HEK293 (cell line): ENCODE measurements at regions not wholly inside any gene's neighbourhood (a gene's known extent, or its start where the extent isn't known, plus 50 kb on each side); places are given as distances from the start of the nearest gene placed in this dataset.
"Not testable (repeated sequence)": the region's sequence is repeated elsewhere in the genome, so short reads cannot be mapped to it uniquely, and the experiment has no call there.

ENCODE experiments used
- CTCF ChIA-PET: fragments of 350-600 bp; formaldehyde crosslinking; extraction: SDS; loops from one replicate; lab custom pipeline; 2021; ENCODE audit warnings: antibody characterized with exemption; lab: Yijun Ruan, JAX
- POLR2A ChIA-PET: fragments of 300-600 bp; formaldehyde crosslinking; extraction: SDS; loops from one replicate; lab custom pipeline; 2020; ENCODE audit warnings: antibody characterized with exemption, inconsistent platforms; lab: Yijun Ruan, JAX
- H3K27ac ChIP-seq: fragments of 200-500 bp; sonication (Bioruptor generic); 2 replicates; pipeline ENCODE4 v1.5.1; 2014; ENCODE audit warnings: low read depth, low read length, control low read depth, inconsistent platforms; ENCODE audit errors: extremely low read depth
- H3K36me3 ChIP-seq, 2 experiments: fragments of 200-500 bp in 1 of 2; sonication (Bioruptor generic) in 1 of 2; 1 replicate in 1 of 2; 2 replicates in 1 of 2; pipeline ENCODE4 v1.5.1; 2014 to 2017; ENCODE audit warnings: inconsistent platforms in 2 of 2, low read length in 2 of 2; ENCODE audit not compliant: control insufficient read depth in 2 of 2, insufficient read depth in 1 of 2
- H3K4me1 ChIP-seq: fragments of 200-500 bp; sonication (Bioruptor generic); 2 replicates; pipeline ENCODE4 v1.5.1; 2014; ENCODE audit warnings: mild to moderate bottlenecking, low read length, inconsistent platforms; ENCODE audit not compliant: control insufficient read depth, insufficient read depth
- H3K4me3 ChIP-seq: 2 replicates; pipeline ENCODE4 v1.5.1; 2011; ENCODE audit warnings: low read depth, mild to moderate bottlenecking, control low read depth, low read length, moderate library complexity
- H3K9me3 ChIP-seq: fragments of 200-500 bp; sonication (Bioruptor generic); 2 replicates; pipeline ENCODE4 v1.5.1; 2014; ENCODE audit warnings: low read depth, low read length, inconsistent platforms; ENCODE audit not compliant: control insufficient read depth, insufficient read depth
- HOXA7 ChIP-seq: sonication (generic); formaldehyde crosslinking; IDR thresholded peaks from 2 replicates; pipeline ENCODE4 v1.8.1; 2022; ENCODE audit warnings: missing genetic modification reagents, borderline replicate concordance
- KLF1 ChIP-seq: fragments of 450-650 bp; formaldehyde crosslinking; IDR thresholded peaks from 2 replicates; pipeline ENCODE4 v1.5.1; 2016; ENCODE audit warnings: missing biosample characterization, missing genetic modification characterization
- MYNN ChIP-seq: fragments of 450-650 bp; formaldehyde crosslinking; IDR thresholded peaks from 2 replicates; pipeline ENCODE4 v1.5.1; 2016; ENCODE audit warnings: missing biosample characterization, missing genetic modification characterization, borderline replicate concordance
- SP2 ChIP-seq: fragments of 450-650 bp; formaldehyde crosslinking; IDR thresholded peaks from 2 replicates; pipeline ENCODE4 v1.5.1; 2016; ENCODE audit warnings: missing biosample characterization, missing genetic modification characterization
- ZBTB8A ChIP-seq: fragments of 450-650 bp; formaldehyde crosslinking; IDR thresholded peaks from 2 replicates; pipeline ENCODE4 v1.5.1; 2016; ENCODE audit warnings: missing biosample characterization, missing genetic modification characterization
- ZEB2 ChIP-seq: fragments of 450-650 bp; formaldehyde crosslinking; IDR thresholded peaks from 2 replicates; pipeline ENCODE4 v1.5.1; 2016; ENCODE audit warnings: missing biosample characterization, missing genetic modification characterization
- ZNF184 ChIP-seq: fragments of 450-650 bp; IDR thresholded peaks from 2 replicates; pipeline ENCODE4 v1.5.1; 2018; ENCODE audit warnings: missing biosample characterization, mild to moderate bottlenecking, missing genetic modification characterization
- ZNF302 ChIP-seq: fragments of 450-650 bp; formaldehyde crosslinking; IDR thresholded peaks from 2 replicates; pipeline ENCODE4 v1.5.1; 2016; ENCODE audit warnings: missing biosample characterization, missing genetic modification characterization, low read depth
- ZNF354C ChIP-seq: fragments of 450-650 bp; formaldehyde crosslinking; IDR thresholded peaks from 2 replicates; pipeline ENCODE4 v1.5.1; 2016; ENCODE audit warnings: missing biosample characterization, missing genetic modification characterization, low read depth, borderline replicate concordance
- ZNF621 ChIP-seq: fragments of 450-650 bp; formaldehyde crosslinking; IDR thresholded peaks from 2 replicates; pipeline ENCODE4 v1.5.1; 2017; ENCODE audit warnings: missing biosample characterization, missing genetic modification characterization
- ZNF624 ChIP-seq: fragments of 450-650 bp; formaldehyde crosslinking; IDR thresholded peaks from 2 replicates; pipeline ENCODE4 v1.5.1; 2017; ENCODE audit warnings: missing biosample characterization, missing genetic modification characterization
- ZNF701 ChIP-seq: fragments of 450-650 bp; formaldehyde crosslinking; IDR thresholded peaks from 2 replicates; pipeline ENCODE4 v1.5.1; 2016; ENCODE audit warnings: missing biosample characterization, missing genetic modification characterization
- ZNF785 ChIP-seq: fragments of 450-650 bp; formaldehyde crosslinking; IDR thresholded peaks from 2 replicates; pipeline ENCODE4 v1.5.1; 2016; ENCODE audit warnings: missing biosample characterization, missing genetic modification characterization
- ZXDB ChIP-seq: fragments of 450-650 bp; formaldehyde crosslinking; IDR thresholded peaks from 2 replicates; pipeline ENCODE4 v1.5.1; 2016; ENCODE audit warnings: missing biosample characterization, missing genetic modification characterization
- TF ChIP-seq, protein P1 (sequence below): fragments of 450-650 bp; IDR thresholded peaks from 2 replicates; pipeline ENCODE4 v1.5.1; 2018; ENCODE audit warnings: missing biosample characterization, mild to moderate bottlenecking, missing genetic modification characterization
- TF ChIP-seq, protein P2 (sequence below): fragments of 450-650 bp; formaldehyde crosslinking; IDR thresholded peaks from 2 replicates; pipeline ENCODE4 v1.5.1; 2016; ENCODE audit warnings: missing biosample characterization, missing genetic modification characterization, low read depth
- TF ChIP-seq, protein P3 (sequence below): fragments of 450-650 bp; formaldehyde crosslinking; optimal IDR thresholded peaks from 2 replicates; pipeline ENCODE3; 2016; ENCODE audit warnings: missing biosample characterization, mild to moderate bottlenecking, missing genetic modification characterization
- TF ChIP-seq, protein P4 (sequence below): fragments of 450-650 bp; formaldehyde crosslinking; IDR thresholded peaks from 2 replicates; pipeline ENCODE4 v1.5.1; 2017; ENCODE audit warnings: missing biosample characterization, missing genetic modification characterization
- TF ChIP-seq, protein P5 (sequence below): fragments of 450-650 bp; formaldehyde crosslinking; IDR thresholded peaks from 2 replicates; pipeline ENCODE4 v1.5.1; 2017; ENCODE audit warnings: missing biosample characterization, missing genetic modification characterization

DNA sequence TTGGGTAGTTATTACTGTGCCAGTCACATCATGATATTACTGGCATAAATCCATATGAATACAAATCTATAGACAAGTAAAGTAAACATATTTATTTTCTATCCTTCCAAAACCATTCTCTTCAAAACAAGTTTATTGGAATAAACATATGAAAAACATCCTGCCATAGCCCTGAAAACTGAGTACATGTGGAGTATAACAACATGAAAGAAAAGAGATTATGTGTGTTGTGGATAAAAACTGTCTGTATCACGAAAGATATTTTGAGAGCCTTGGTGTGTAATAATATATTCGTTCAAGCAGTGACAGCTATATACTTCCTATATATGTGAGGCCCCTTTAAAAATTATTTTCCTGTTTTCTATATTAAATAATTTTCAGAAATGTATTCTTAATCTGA, 1742.2 kb downstream of the ARAP2 start:
- Histone ChIP-seq H3K4me1 (no peaks in the 10 kb centered on the region), H3K27ac (no peak overlapping the region), H3K4me3 (no peak overlapping the region), H3K9me3 (no peaks in the 10 kb centered on the region)
- POLR2A ChIA-PET = no interaction called here
- TF ChIP-seq ZXDB (tag by site-specific recombination) = no peak
- TF ChIP-seq, protein P1, sequence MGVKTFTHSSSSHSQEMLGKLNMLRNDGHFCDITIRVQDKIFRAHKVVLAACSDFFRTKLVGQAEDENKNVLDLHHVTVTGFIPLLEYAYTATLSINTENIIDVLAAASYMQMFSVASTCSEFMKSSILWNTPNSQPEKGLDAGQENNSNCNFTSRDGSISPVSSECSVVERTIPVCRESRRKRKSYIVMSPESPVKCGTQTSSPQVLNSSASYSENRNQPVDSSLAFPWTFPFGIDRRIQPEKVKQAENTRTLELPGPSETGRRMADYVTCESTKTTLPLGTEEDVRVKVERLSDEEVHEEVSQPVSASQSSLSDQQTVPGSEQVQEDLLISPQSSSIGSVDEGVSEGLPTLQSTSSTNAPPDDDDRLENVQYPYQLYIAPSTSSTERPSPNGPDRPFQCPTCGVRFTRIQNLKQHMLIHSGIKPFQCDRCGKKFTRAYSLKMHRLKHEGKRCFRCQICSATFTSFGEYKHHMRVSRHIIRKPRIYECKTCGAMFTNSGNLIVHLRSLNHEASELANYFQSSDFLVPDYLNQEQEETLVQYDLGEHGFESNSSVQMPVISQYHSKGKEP (tag by site-specific recombination) = no peak
- no peak for TF ChIP-seq ZNF354C (tag by site-specific recombination)
- TF ChIP-seq ZNF701 = no peak
- TF ChIP-seq ZNF624 (tag by site-specific recombination) = no peak
- no peak for TF ChIP-seq ZNF302 (tag by site-specific recombination)
- TF ChIP-seq ZNF184 (tag by site-specific recombination) = no peak
- TF ChIP-seq ZEB2 (tag by site-specific recombination) = no peak
- TF ChIP-seq, all 188 proteins: peak for 0
- H3K36me3 ChIP-seq = no peaks in the 10 kb centered on the region
- CTCF ChIA-PET = no interaction called here

DNA sequence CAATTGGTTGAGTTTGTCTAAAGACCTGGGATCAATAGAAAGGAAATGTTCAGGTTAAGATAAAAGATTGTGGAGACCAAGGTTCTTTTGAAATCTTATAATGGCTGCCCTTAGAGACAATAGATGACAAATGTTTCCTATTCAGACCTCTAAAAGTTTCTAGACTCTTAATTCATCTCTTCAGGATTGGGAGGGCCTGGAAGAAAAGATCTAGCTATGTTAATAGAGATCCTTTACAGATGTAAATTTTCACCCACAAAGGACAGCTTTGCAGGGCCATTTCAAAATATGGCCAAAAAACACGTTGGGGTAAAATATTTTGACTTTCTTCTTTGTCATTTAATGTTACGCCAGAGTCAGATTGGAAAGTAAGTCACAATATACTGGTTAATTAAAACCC, 1739.6 kb downstream of the ARAP2 start:
- H3K4me1 ChIP-seq, CTCF ChIA-PET, H3K4me3 ChIP-seq, H3K9me3 ChIP-seq, H3K27ac ChIP-seq, H3K36me3 ChIP-seq, POLR2A ChIA-PET: not testable (repeated sequence)

DNA sequence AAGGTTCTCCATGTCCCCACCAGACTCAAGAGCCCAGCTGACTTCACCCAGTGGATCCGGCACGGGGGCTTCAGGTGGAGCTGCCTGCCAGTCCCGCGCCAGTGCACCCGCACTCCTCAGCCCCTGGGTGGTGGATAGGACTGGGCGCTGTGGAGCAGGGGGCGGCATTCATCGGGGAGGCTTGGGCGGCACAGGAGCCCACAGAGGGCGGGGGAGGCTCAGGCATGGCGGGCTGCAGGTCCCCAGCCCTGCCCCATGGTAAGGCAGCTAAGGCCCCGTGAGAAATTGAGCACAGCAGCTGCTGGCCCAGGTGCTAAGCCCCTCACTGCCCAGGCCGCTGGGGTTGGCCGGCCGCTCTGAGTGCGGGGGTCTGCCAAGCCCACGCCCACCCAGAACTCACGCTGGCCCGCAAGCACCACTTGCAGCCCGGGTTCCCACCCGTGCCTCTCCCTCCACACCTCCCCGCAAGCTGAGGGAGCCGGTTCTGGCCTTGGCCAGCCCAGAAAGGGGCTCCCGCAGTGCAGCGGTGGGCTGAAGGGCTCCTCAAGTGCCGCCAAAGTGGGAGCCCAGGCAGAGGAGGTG, 1737.7 kb downstream of the ARAP2 start:
- H3K4me3 ChIP-seq, H3K27ac ChIP-seq, H3K9me3 ChIP-seq, H3K36me3 ChIP-seq, POLR2A ChIA-PET, H3K4me1 ChIP-seq: not testable (repeated sequence)
- CTCF ChIA-PET = interaction anchor here (0.7 kb wide), 1 partner anchor 34 kb away, joined by 3 read pairs; no protein-coding TSS in a partner anchor

DNA sequence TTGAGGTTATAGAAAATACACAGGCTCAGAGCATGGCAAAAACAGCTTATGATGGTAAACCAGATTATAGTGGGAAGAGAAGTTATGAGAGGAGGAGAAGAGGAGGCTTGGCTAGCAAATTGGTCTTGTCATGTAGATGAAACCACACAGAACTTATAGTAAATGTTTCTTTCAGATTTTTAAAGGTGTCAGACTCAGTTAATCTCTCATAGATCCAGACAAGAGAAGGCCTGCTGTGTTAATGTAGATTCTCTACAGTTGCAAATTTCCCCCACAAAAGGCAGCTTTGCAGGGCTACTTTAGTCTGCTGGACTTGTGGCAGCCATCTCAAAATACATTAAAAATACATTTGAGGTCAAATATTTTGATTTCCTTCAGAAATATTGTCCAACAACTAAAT, 1731.7 kb downstream of the ARAP2 start:
- Histone ChIP-seq H3K27ac (no peak overlapping the region), H3K4me1 (no peaks in the 10 kb centered on the region), H3K36me3 (no peaks in the 10 kb centered on the region), H3K4me3 (no peak overlapping the region), H3K9me3 (no peaks in the 10 kb centered on the region)
- ChIA-PET POLR2A (no interaction called here), CTCF (no interaction called here)
- TF ChIP-seq, protein P2, sequence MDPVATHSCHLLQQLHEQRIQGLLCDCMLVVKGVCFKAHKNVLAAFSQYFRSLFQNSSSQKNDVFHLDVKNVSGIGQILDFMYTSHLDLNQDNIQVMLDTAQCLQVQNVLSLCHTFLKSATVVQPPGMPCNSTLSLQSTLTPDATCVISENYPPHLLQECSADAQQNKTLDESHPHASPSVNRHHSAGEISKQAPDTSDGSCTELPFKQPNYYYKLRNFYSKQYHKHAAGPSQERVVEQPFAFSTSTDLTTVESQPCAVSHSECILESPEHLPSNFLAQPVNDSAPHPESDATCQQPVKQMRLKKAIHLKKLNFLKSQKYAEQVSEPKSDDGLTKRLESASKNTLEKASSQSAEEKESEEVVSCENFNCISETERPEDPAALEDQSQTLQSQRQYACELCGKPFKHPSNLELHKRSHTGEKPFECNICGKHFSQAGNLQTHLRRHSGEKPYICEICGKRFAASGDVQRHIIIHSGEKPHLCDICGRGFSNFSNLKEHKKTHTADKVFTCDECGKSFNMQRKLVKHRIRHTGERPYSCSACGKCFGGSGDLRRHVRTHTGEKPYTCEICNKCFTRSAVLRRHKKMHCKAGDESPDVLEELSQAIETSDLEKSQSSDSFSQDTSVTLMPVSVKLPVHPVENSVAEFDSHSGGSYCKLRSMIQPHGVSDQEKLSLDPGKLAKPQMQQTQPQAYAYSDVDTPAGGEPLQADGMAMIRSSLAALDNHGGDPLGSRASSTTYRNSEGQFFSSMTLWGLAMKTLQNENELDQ (tag by site-specific recombination) = no peak
- TF ChIP-seq SP2 (tag by site-specific recombination) (no peak), ZNF621 (tag by site-specific recombination) (no peak), HOXA7 (CRISPR knock-in tag) (no peak), KLF1 (tag by site-specific recombination) (no peak), MYNN (tag by site-specific recombination) (no peak), ZNF785 (tag by site-specific recombination) (no peak), ZBTB8A (tag by site-specific recombination) (no peak)
- TF ChIP-seq, protein P3, sequence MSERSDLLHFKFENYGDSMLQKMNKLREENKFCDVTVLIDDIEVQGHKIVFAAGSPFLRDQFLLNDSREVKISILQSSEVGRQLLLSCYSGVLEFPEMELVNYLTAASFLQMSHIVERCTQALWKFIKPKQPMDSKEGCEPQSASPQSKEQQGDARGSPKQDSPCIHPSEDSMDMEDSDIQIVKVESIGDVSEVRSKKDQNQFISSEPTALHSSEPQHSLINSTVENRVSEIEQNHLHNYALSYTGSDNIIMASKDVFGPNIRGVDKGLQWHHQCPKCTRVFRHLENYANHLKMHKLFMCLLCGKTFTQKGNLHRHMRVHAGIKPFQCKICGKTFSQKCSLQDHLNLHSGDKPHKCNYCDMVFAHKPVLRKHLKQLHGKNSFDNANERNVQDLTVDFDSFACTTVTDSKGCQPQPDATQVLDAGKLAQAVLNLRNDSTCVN = no peak
- TF ChIP-seq, protein P4, sequence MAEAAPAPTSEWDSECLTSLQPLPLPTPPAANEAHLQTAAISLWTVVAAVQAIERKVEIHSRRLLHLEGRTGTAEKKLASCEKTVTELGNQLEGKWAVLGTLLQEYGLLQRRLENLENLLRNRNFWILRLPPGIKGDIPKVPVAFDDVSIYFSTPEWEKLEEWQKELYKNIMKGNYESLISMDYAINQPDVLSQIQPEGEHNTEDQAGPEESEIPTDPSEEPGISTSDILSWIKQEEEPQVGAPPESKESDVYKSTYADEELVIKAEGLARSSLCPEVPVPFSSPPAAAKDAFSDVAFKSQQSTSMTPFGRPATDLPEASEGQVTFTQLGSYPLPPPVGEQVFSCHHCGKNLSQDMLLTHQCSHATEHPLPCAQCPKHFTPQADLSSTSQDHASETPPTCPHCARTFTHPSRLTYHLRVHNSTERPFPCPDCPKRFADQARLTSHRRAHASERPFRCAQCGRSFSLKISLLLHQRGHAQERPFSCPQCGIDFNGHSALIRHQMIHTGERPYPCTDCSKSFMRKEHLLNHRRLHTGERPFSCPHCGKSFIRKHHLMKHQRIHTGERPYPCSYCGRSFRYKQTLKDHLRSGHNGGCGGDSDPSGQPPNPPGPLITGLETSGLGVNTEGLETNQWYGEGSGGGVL (tag by site-specific recombination) = no peak
- TF ChIP-seq, protein P5, sequence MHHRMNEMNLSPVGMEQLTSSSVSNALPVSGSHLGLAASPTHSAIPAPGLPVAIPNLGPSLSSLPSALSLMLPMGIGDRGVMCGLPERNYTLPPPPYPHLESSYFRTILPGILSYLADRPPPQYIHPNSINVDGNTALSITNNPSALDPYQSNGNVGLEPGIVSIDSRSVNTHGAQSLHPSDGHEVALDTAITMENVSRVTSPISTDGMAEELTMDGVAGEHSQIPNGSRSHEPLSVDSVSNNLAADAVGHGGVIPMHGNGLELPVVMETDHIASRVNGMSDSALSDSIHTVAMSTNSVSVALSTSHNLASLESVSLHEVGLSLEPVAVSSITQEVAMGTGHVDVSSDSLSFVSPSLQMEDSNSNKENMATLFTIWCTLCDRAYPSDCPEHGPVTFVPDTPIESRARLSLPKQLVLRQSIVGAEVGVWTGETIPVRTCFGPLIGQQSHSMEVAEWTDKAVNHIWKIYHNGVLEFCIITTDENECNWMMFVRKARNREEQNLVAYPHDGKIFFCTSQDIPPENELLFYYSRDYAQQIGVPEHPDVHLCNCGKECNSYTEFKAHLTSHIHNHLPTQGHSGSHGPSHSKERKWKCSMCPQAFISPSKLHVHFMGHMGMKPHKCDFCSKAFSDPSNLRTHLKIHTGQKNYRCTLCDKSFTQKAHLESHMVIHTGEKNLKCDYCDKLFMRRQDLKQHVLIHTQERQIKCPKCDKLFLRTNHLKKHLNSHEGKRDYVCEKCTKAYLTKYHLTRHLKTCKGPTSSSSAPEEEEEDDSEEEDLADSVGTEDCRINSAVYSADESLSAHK (tag by site-specific recombination) = no peak
